CD4-positive, alpha-beta T cell treated with Interleukin-17A for 4 hours (primary cell): ENCODE measurements at regions not wholly inside any gene's neighbourhood (a gene's known extent, or its start where the extent isn't known, plus 50 kb on each side); places are given as distances from the start of the nearest gene placed in this dataset.

ENCODE experiments used
- DNase-seq: peaks from one replicate; pipeline ENCODE4 v3.0.0-alpha.2; 2020; ENCODE audit warnings: mixed read lengths

DNA sequence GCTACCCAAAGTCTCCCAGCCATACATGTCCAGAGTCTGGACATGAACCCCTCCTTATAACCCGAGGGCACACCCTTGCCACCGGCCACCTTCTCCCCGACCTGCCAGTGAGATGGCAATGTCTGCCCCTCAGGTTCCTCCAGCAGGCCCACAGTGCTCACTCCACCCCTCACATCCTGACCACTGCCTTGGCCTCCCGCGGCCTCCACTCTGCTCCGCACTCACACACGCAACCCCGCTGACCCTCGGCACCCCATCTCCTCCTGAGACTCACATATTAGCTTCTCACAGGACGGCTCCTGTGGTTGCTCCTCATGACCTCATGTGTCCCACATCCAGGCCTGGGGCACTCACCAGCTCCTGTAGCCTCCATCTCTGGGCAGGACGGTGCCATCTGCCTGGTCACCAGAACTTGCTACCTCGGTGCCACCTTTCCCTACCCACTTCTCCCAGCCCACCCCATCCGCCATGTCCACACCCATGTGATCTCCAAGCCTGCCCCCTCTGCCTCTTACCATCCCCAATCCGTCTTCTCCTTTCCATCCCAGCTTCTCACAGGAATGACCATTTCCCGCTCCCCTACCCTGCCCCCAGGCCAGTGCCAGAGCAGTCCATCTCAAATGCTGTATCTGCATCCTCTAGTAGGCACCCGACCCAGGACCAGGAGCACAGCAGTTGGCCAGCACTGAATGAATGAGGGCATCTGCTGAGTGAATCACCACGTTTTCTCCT is 198.6 kb upstream of the DIO3 start:
- DNase-seq = no peak

GRCh38 chr14:101363261-101363555 is 198.1 kb upstream of the DIO3 start:
- no peak for DNase-seq

GRCh38 chr14:101363880-101364391 is 197.4 kb upstream of the DIO3 start:
- no peak for DNase-seq

DNA sequence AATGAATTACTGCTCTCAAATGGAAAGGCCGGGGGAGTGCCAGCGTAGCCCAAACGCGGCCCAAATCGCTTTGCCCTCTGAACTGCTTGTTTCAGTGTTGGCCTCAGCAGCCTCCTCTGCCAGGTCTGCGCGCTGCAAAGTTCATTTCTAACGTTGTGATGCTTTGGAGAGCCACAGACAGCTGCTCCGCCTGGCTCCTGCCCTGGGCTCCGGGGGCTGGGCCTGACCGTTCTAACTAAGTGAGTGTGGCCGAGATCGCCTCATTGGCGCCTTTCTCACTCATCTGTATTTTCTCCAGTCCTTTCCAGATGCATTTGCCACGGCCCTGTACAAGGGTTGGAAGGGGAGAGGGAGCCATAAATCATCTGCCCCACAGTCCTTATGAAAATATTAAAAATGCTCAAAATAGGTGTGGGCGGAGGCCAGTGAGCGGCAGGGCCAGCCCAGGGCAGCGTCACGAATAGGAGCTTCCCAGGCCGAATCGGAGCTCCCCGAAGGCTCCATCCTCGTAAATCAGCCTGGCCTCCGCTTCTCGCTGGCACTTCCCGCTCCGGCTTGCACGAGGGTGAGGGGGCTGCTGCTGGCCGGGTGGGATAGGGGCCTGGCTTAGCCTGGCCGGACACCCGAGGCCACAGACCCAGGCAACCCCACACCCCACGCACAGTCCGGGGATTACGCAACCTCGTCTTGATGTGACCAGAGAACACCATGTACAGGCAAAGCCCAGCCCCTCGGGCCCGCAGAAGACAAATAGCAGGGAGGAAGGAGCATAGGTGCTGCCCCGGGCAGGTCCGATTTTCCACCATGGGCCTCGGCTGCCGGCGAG is 196.6 kb upstream of the DIO3 start:
- DNase-seq = no peak

GRCh38 chr14:101365329-101366158 is 195.8 kb upstream of the DIO3 start:
- no peak for DNase-seq

GRCh38 chr14:101367421-101368261 is 193.7 kb upstream of the DIO3 start:
- no peak for DNase-seq

GRCh38 chr14:101368629-101369028 is 192.7 kb upstream of the DIO3 start:
- DNase-seq = no peak

- DNase-seq = no peak
Observed at GRCh38 chr14:101369194-101369915, 191.9 kb upstream of the DIO3 start.

- no peak for DNase-seq
Observed at GRCh38 chr14:101369916-101370592, 191.2 kb upstream of the DIO3 start.

- DNase-seq = no peak
Observed at GRCh38 chr14:101370593-101371569, 190.4 kb upstream of the DIO3 start.

GRCh38 chr14:101371799-101372793 is 189.2 kb upstream of the DIO3 start:
- DNase-seq = no peak

DNA sequence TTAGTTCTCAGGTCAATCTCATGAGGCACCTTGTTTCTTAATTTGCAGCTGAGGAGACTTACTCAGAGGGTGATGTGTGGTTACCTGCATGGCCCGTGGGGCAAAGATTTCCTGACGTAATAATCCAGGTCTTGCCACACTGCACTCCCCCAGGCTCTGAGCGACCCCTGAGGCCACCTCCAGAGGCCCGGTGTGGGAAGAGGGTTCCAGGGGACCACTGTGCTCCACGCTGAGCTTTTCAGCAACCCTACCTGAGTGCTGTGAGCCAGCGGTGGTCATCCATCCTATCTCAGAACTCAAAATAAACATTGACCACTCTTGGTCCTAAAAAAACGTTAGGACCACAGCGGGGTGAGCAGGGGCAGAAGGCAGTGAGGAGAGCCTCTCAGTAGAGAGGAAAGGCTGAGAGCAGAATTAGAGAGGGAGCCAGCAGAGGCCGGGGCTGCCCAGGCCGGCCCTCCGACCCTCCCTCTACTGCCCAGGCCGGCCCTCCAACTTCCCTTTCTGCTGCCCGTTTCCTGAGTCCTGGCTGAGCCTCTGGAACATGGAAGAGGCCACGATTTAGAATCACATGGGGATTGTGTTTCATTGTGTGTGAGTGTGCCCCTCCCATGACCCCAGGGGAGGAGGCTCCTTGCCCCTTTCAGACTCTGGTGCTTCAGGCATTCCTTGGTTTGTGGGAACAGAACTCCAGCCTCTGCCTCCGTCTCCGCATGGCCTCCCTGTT is 188.2 kb upstream of the DIO3 start:
- no peak for DNase-seq

DNA sequence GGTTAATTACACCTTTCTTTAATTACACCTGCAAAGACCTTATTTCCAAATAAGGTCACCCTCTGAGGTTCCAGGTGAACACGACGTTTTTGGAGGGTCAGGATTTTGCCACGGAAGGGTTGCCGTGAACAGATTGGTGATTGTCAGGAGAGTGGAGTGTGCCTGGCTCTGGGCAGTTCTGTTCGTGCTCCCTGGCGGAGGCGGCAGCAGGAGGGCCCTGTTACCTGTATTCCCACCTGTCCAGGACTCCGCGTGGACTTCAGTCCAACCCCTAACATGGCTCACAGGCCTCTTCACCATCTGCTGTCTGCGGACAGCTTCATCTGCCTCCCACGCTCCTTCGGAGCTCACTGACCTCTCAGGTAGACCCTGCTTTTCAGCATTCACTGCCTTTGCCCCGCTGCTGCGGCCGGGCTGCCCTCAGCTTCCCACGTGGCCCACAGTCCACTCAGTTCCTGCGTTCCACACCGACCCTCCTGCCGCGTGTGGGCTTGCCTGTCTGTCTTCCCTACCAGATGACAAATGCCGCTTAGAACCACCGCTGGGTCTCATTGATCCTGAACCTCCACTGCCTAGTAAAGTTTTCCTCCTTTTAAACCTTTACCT is 187.5 kb upstream of the DIO3 start:
- DNase-seq = no peak

DNA sequence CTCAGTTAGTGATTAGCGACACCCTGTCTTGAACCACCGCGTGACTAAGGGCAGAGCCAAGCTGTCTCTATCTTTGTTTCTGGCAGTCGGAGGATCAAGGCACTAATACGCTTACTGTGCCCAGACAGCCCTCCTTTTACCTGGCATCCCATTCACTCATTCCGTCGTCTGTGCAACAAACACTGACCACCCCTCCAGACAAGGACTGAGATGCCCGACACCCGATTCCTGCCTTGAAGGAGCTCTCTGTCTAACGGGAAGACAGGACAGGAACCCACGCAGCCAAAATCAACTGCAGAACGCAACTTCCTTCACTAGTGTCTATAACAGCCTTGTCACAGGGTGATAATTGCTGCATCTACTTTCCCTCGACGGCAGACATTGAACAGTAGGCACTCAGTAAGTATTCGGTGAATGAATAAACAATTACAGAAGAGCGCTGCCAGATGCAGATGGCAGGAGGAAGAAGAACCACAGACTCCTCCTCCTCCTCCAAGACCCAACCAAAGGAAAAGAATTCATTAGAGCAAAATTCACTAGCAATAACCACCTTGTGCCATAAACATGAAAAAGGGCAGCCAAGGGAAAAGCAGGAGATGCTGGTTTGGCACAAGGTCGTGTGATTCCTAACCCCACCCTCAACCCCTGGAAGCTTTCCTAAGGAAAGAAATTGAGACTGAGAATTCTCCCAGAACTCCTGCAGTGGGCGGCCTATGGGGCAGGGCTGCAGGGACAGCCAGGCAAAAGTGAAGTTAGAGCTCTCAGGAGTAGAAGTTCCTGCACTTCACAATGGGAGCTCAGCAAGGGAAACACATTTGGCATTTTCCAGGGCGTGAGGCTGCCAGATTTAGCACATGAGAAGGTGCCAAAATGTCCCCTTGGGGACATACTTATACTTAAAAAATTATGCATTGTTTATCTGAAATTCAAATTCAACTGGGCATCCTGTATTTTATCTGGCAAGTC is 186.6 kb upstream of the DIO3 start:
- no peak for DNase-seq

DNA sequence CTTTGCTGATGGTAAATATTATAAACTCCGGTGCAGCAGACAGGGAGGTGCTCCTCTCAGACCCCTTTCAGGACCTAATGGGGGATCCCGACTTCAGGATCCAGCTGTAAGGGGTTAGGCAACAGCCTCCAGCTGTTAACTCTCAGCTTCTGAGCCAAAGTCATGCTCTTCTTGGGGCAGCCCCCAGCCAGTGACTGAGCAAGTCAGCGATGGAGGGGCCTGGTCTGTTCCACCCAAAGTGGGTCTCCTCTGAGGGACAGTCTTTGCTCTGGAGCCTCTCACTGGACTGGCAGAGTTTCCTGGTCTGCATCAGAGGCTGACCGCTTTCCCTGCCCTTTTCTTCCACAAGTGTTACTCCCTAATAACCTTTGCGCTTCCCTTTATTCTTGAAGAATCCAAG is 184.2 kb upstream of the DIO3 start:
- DNase-seq = no peak

DNA sequence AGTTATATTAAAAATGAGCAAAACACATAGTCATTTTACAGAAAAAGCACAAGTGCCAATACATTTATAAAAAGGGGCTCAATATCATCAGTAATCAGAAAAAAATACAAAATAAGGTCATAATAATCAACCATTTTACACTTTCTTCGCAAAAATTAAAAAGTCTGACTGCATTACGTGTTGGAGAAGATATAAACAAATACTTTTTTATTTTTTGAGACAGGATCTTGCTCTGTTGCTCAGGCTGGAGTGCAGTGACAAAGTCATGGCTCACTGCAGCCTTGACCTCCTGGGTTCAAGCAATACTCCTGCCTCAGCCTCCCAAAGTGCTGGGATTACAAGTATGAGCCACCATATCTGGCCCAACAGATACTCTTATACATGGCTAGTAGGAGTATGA is 181.5 kb upstream of the DIO3 start:
- no peak for DNase-seq
